H1 (cell line): ENCODE measurements at regions not wholly inside any gene's neighbourhood (a gene's known extent, or its start where the extent isn't known, plus 50 kb on each side); places are given as distances from the start of the nearest gene placed in this dataset.

Source experiments
- CTCF ChIA-PET: fragments of 300-600 bp; sonication (Branson Sonifier 250); formaldehyde crosslinking; loops from one replicate; lab custom pipeline; 2021; ENCODE audit not compliant: partially characterized antibody; lab: Charles Lee
- POLR2A ChIA-PET: fragments of 300-600 bp; sonication (Branson Sonifier 250); formaldehyde crosslinking; loops from one replicate; lab custom pipeline; 2021; ENCODE audit warnings: inconsistent platforms; ENCODE audit not compliant: partially characterized antibody; lab: Charles Lee
- DNase-seq, 2 experiments: peaks; one replicate each; pipeline versions ENCODE4 v3.0.0 to v3.0.0-alpha.2; 2010 to 2022; ENCODE audit warnings: low spot score in 2 of 2, low read depth in 1 of 2, mixed read lengths in 1 of 2
- FAIRE-seq: peaks from 2 replicates; lab custom pipeline; 2011; peaks lifted over from hg19 to GRCh38; lab: Jason Lieb, UNC
- H2AFZ ChIP-seq: 2 replicates; pipeline ENCODE4 v1.8.1; 2012; ENCODE audit warnings: low read length, inconsistent platforms
- H2AK5ac ChIP-seq: 2 replicates; pipeline ENCODE4 v1.6.1; 2013; ENCODE audit warnings: low read depth, low read length
- H2BK120ac ChIP-seq: replicated peaks from 2 replicates; pipeline ENCODE3; 2013; ENCODE audit warnings: low read depth, low read length, inconsistent platforms
- H2BK12ac ChIP-seq: 2 replicates; pipeline ENCODE4 v1.6.1; 2013; ENCODE audit warnings: low read depth, low read length
- H2BK15ac ChIP-seq: 2 replicates; pipeline ENCODE4 v1.6.1; 2013; ENCODE audit warnings: low read length
- H2BK20ac ChIP-seq: 2 replicates; pipeline ENCODE4 v1.6.1; 2013; ENCODE audit warnings: low read length
- H2BK5ac ChIP-seq: 2 replicates; pipeline ENCODE4 v1.6.1; 2013; ENCODE audit warnings: low read depth, low read length
- H3K14ac ChIP-seq: 2 replicates; pipeline ENCODE4 v1.6.1; 2013; ENCODE audit warnings: inconsistent platforms; ENCODE audit not compliant: insufficient read length
- H3K18ac ChIP-seq: 2 replicates; pipeline ENCODE4 v1.6.1; 2013; ENCODE audit warnings: low read length; ENCODE audit errors: extremely low read depth
- H3K23ac ChIP-seq: 2 replicates; pipeline ENCODE4 v1.6.1; 2013; ENCODE audit warnings: inconsistent platforms; ENCODE audit not compliant: insufficient read length
- H3K23me2 ChIP-seq: 2 replicates; pipeline ENCODE4 v1.6.1; 2013; ENCODE audit warnings: low read depth, low read length
- H3K27ac ChIP-seq: 2 replicates; pipeline ENCODE4 v1.6.1; 2011; ENCODE audit warnings: low read depth, low read length, inconsistent platforms
- H3K27me3 ChIP-seq, 4 experiments: replicated peaks in 1 of 4; 1 replicate in 1 of 4; 2 replicates in 3 of 4; pipeline versions ENCODE4 v1.6.1 to v1.8.1; 2011 to 2013; ENCODE audit warnings: low read length in 3 of 4, mild to moderate bottlenecking in 3 of 4, inconsistent platforms in 2 of 4, mixed read lengths in 2 of 4, moderate library complexity in 1 of 4; ENCODE audit not compliant: control insufficient read depth in 3 of 4, insufficient read depth in 3 of 4; ENCODE audit errors: extremely low read depth in 1 of 4
- H3K36me3 ChIP-seq, 4 experiments: 2 replicates each; pipeline versions ENCODE4 v1.6.1 to v1.8.1; 2011 to 2013; ENCODE audit warnings: mild to moderate bottlenecking in 4 of 4, low read length in 3 of 4, moderate library complexity in 2 of 4, control low read depth in 1 of 4, inconsistent platforms in 1 of 4; ENCODE audit not compliant: insufficient read depth in 4 of 4, control insufficient read depth in 2 of 4
- H3K4ac ChIP-seq: replicated peaks from 2 replicates; pipeline ENCODE3; 2013; ENCODE audit warnings: low read length, low read depth, mixed read lengths, inconsistent platforms; ENCODE audit not compliant: insufficient read length
- H3K4me1 ChIP-seq, 4 experiments: replicated peaks in 1 of 4; 1 replicate in 1 of 4; 2 replicates in 3 of 4; pipeline versions ENCODE4 v1.6.1 to v1.8.1; 2011 to 2013; ENCODE audit warnings: low read length in 3 of 4, inconsistent platforms in 2 of 4, mixed read lengths in 1 of 4; ENCODE audit not compliant: insufficient read depth in 4 of 4, control insufficient read depth in 3 of 4
- H3K4me2 ChIP-seq, 2 experiments: 2 replicates each; pipeline versions ENCODE4 v1.6.1 to v1.8.1; 2011 to 2013; ENCODE audit warnings: low read depth in 2 of 2, low read length in 2 of 2, control low read depth in 1 of 2, inconsistent platforms in 1 of 2, mild to moderate bottlenecking in 1 of 2; ENCODE audit not compliant: insufficient read depth in 1 of 2
- H3K4me3 ChIP-seq, 4 experiments: fragments of 200-600, 300-600 bp in 1 of 4; sonication (generic), shearing (Covaris generic), sonication (Bioruptor Twin) in 1 of 4; 2 replicates each; pipeline versions ENCODE4 v1.5.1 to v1.8.1; 2011 to 2016; ENCODE audit warnings: low read length in 4 of 4, low read depth in 3 of 4, control low read depth in 2 of 4, inconsistent platforms in 2 of 4, mild to moderate bottlenecking in 2 of 4, mixed read lengths in 1 of 4, moderate library complexity in 1 of 4; ENCODE audit not compliant: insufficient read depth in 2 of 4; ENCODE audit errors: extremely low read depth in 1 of 4
- H3K56ac ChIP-seq: replicated peaks from 2 replicates; pipeline ENCODE3; 2013; ENCODE audit warnings: low read depth, mild to moderate bottlenecking, mixed read lengths, low read length, inconsistent platforms; ENCODE audit not compliant: insufficient read length
- H3K79me1 ChIP-seq: 2 replicates; pipeline ENCODE4 v1.6.1; 2013; ENCODE audit warnings: low read depth, low read length, control low read depth
- H3K79me2 ChIP-seq, 2 experiments: 2 replicates each; pipeline versions ENCODE4 v1.6.1 to v1.8.1; 2012 to 2013; ENCODE audit warnings: low read length in 2 of 2, mild to moderate bottlenecking in 2 of 2, inconsistent platforms in 1 of 2; ENCODE audit not compliant: insufficient read depth in 2 of 2, control insufficient read depth in 1 of 2
- H3K9ac ChIP-seq, 4 experiments: replicated peaks in 1 of 4; 1 replicate in 1 of 4; 2 replicates in 3 of 4; pipeline versions ENCODE4 v1.6.1 to v1.8.1; 2011 to 2013; ENCODE audit warnings: low read depth in 3 of 4, low read length in 3 of 4, control low read depth in 2 of 4, mild to moderate bottlenecking in 2 of 4, moderate library complexity in 2 of 4, inconsistent platforms in 1 of 4; ENCODE audit errors: extremely low read depth in 1 of 4
- H3K9me3 ChIP-seq, 2 experiments: 2 replicates each; pipeline versions ENCODE4 v1.6.1 to v1.8.1; 2012 to 2013; ENCODE audit warnings: mild to moderate bottlenecking in 2 of 2, moderate library complexity in 2 of 2, control low read depth in 1 of 2, inconsistent platforms in 1 of 2, low read depth in 1 of 2, low read length in 1 of 2, mixed read lengths in 1 of 2; ENCODE audit not compliant: insufficient read depth in 2 of 2
- H4K20me1 ChIP-seq, 2 experiments: replicated peaks in 1 of 2; 2 replicates each; pipeline versions ENCODE3 to v1.8.1; 2011 to 2013; ENCODE audit warnings: inconsistent platforms in 2 of 2, low read length in 2 of 2, mild to moderate bottlenecking in 1 of 2; ENCODE audit not compliant: insufficient read depth in 2 of 2, control insufficient read depth in 1 of 2
- H4K5ac ChIP-seq: 2 replicates; pipeline ENCODE4 v1.6.1; 2013; ENCODE audit warnings: low read length, low read depth, mixed read lengths, inconsistent platforms; ENCODE audit not compliant: insufficient read length
- H4K8ac ChIP-seq: 2 replicates; pipeline ENCODE4 v1.8.0; 2013; ENCODE audit warnings: mild to moderate bottlenecking, moderate library complexity, low read length, inconsistent platforms; ENCODE audit not compliant: insufficient read depth; ENCODE audit errors: extremely low read depth
- H4K91ac ChIP-seq: replicated peaks from 2 replicates; pipeline ENCODE3; 2013; ENCODE audit warnings: low read length, mixed read lengths, inconsistent platforms; ENCODE audit not compliant: insufficient read length
- BACH1 ChIP-seq: IDR thresholded peaks from 2 replicates; pipeline ENCODE4 v1.6.1; 2012; ENCODE audit warnings: low read length, improper control_type of control experiment
- RFX5 ChIP-seq: IDR thresholded peaks from 2 replicates; pipeline ENCODE4 v1.6.1; 2011; ENCODE audit warnings: low read depth, low read length, improper control_type of control experiment, borderline replicate concordance
- RNF2 ChIP-seq: fragments of 200-900, 300-1000 bp; sonication (generic); IDR thresholded peaks from 2 replicates; pipeline ENCODE4 v1.7.1; 2016; ENCODE audit warnings: borderline replicate concordance, low read depth, mild to moderate bottlenecking, antibody characterized with exemption, low read length; ENCODE audit not compliant: poor library complexity, severe bottlenecking; ENCODE audit errors: missing control alignments
- RXRA ChIP-seq: IDR thresholded peaks from 2 replicates; pipeline ENCODE4 v1.6.1; 2011; ENCODE audit warnings: low read depth, mild to moderate bottlenecking, low read length, moderate library complexity; ENCODE audit not compliant: insufficient read depth
- SIX5 ChIP-seq: IDR thresholded peaks from 2 replicates; pipeline ENCODE4 v1.6.1; 2011; ENCODE audit warnings: mild to moderate bottlenecking, low read depth, low read length

DNA sequence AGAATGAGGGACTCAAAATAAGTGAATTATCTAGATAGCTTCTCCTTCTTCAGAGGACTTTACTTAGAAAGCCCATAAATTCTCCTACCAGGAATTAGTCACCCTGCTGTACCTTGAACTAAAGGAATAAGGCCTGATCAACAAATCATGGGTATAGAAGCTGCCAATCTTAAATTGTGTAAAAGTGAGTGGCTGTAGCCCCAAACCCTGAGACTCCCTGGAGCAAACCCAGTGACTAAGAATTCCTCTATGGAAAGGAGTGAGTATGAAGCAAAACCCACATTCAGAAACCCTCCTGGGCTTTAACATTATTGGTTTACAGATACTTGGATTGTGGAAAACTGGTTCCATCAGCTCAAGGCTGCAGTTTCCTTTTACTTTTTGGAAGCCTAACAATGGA lies 285.8 kb upstream of the TBX18 start:
- no peak for DNase-seq
- H3K4me2 ChIP-seq: no peak overlapping the region
- no peak overlapping the region for H3K56ac ChIP-seq
- H4K5ac ChIP-seq: no peak overlapping the region
- no peak overlapping the region for H3K4ac ChIP-seq
- H2BK12ac ChIP-seq: no peak overlapping the region
- no peak overlapping the region for H3K27ac ChIP-seq
- ChIA-PET CTCF (no interaction called here), POLR2A (no interaction called here)
- no peak overlapping the region for H2AK5ac ChIP-seq
- H3K27me3 ChIP-seq: no peaks in the 10 kb centered on the region
- H3K14ac ChIP-seq: no peak overlapping the region
- H2AFZ ChIP-seq: no peak overlapping the region
- H3K79me1 ChIP-seq: no peaks in the 10 kb centered on the region
- H4K91ac ChIP-seq: no peak overlapping the region
- H3K4me3 ChIP-seq: no peak overlapping the region
- H2BK20ac ChIP-seq: no peak overlapping the region
- no peak overlapping the region for H2BK5ac ChIP-seq
- no peaks in the 10 kb centered on the region for H4K20me1 ChIP-seq
- no peaks in the 10 kb centered on the region for H3K4me1 ChIP-seq
- no peaks in the 10 kb centered on the region for H3K23me2 ChIP-seq
- no peaks in the 10 kb centered on the region for H3K36me3 ChIP-seq
- no peak overlapping the region for H2BK15ac ChIP-seq
- H4K8ac ChIP-seq: no peak overlapping the region
- no peaks in the 10 kb centered on the region for H3K79me2 ChIP-seq
- H3K9ac ChIP-seq: no peak overlapping the region
- no peak overlapping the region for H3K23ac ChIP-seq
- H2BK120ac ChIP-seq: no peak overlapping the region
- H3K9me3 ChIP-seq: no peaks in the 10 kb centered on the region
- H3K18ac ChIP-seq: no peak overlapping the region
- no peak for FAIRE-seq
- no peak for TF ChIP-seq RFX5
- TF ChIP-seq RXRA: no peak
- TF ChIP-seq RNF2: no peak
- TF ChIP-seq BACH1: no peak
- TF ChIP-seq SIX5: no peak
